Stimulated activated CD8-positive, alpha-beta memory T cell treated with anti-CD3 and anti-CD28 coated beads, Interleukin-12 subunit alpha, Interleukin-12 subunit beta, amount 100 ng/mL, for 4 hours (primary cell): ENCODE measurements at regions not wholly inside any gene's neighbourhood (a gene's known extent, or its start where the extent isn't known, plus 50 kb on each side); places are given as distances from the start of the nearest gene placed in this dataset.

ENCODE experiments used
- DNase-seq: peaks from one replicate; pipeline ENCODE4 v3.0.0-alpha.2; 2020; ENCODE audit warnings: low read depth

GRCh38 chr1:88378560-88378959 is 305.5 kb upstream of the PKN2 start:
- DNase-seq = no peak

GRCh38 chr1:88394958-88395357 is 289.1 kb upstream of the PKN2 start:
- DNase-seq = no peak

- DNase-seq = no peak
Observed at GRCh38 chr1:88398338-88398737, 285.7 kb upstream of the PKN2 start.

- DNase-seq = no peak
Observed at GRCh38 chr1:88399690-88400089, 284.4 kb upstream of the PKN2 start.

- no peak for DNase-seq
Observed at GRCh38 chr1:88401313-88401712, 282.8 kb upstream of the PKN2 start.

GRCh38 chr1:88404582-88404981 is 279.5 kb upstream of the PKN2 start:
- no peak for DNase-seq

- DNase-seq = no peak
Observed at GRCh38 chr1:88407248-88407647, 276.8 kb upstream of the PKN2 start.

GRCh38 chr1:88421997-88422396 is 262.1 kb upstream of the PKN2 start:
- DNase-seq = no peak

- no peak for DNase-seq
Observed at GRCh38 chr1:88433556-88433955, 250.5 kb upstream of the PKN2 start.

GRCh38 chr1:88434836-88435235 is 249.2 kb upstream of the PKN2 start:
- no peak for DNase-seq

- no peak for DNase-seq
Observed at GRCh38 chr1:88441022-88441421, 243.1 kb upstream of the PKN2 start.

GRCh38 chr1:88451856-88452255 is 232.2 kb upstream of the PKN2 start:
- no peak for DNase-seq

- DNase-seq = no peak
Observed at GRCh38 chr1:88453295-88453694, 230.8 kb upstream of the PKN2 start.

- no peak for DNase-seq
Observed at GRCh38 chr1:88454781-88455180, 229.3 kb upstream of the PKN2 start.

- DNase-seq = no peak
Observed at GRCh38 chr1:88455621-88456256, 228.3 kb upstream of the PKN2 start.

- DNase-seq = no peak
Observed at GRCh38 chr1:88457197-88457596, 226.9 kb upstream of the PKN2 start.

- no peak for DNase-seq
Observed at GRCh38 chr1:88461007-88461406, 223.1 kb upstream of the PKN2 start.

- no peak for DNase-seq
Observed at GRCh38 chr1:88462096-88462487, 222.0 kb upstream of the PKN2 start.

- DNase-seq = no peak
Observed at GRCh38 chr1:88462488-88463261, 221.4 kb upstream of the PKN2 start.

- DNase-seq = no peak
Observed at GRCh38 chr1:88463401-88463985, 220.6 kb upstream of the PKN2 start.

- DNase-seq = no peak
Observed at GRCh38 chr1:88466011-88466410, 218.1 kb upstream of the PKN2 start.

- DNase-seq = no peak
Observed at GRCh38 chr1:88466899-88467580, 217.0 kb upstream of the PKN2 start.

- DNase-seq = no peak
Observed at GRCh38 chr1:88472298-88472697, 211.8 kb upstream of the PKN2 start.
